ENCODE measurements at regions not wholly inside any gene's neighbourhood (a gene's known extent, or its start where the extent isn't known, plus 50 kb on each side); places are given as distances from the start of the nearest gene placed in this dataset.

DNA sequence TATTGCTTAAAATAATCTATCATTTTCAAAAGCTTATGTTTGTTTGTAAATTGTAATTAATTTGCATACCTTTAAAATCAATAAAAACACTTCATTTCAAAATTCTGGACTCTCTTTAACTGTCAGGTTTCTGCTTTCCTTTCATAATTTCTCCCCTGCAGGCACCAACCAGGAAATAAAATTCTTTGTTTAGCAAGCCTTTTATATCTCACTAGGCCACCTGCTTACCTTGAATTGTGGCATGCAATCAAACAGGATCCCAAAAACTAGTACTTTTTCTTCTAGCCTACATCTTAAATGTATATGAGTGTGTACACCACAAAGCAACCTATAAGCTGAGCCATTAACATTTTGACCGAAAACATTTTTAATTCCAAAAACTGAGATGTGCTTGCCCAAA is 233.1 kb downstream of the NR4A2 start:
- H3K4me3 Mint-ChIP-seq: no peak overlapping the region
- no peak for ATAC-seq (ENCODE audit: low read depth)
- H3K27me3 Mint-ChIP-seq: peaks cover 5% of the 10 kb centered on the region
- H3K4me1 Mint-ChIP-seq: no peaks in the 10 kb centered on the region
- H3K27ac Mint-ChIP-seq: no peak overlapping the region
- DNase-seq (ENCODE audit: low spot score in 2 of 2): no peak
- H3K9me3 Mint-ChIP-seq: no peaks in the 10 kb centered on the region
- no peaks in the 10 kb centered on the region for H3K36me3 Mint-ChIP-seq

DNA sequence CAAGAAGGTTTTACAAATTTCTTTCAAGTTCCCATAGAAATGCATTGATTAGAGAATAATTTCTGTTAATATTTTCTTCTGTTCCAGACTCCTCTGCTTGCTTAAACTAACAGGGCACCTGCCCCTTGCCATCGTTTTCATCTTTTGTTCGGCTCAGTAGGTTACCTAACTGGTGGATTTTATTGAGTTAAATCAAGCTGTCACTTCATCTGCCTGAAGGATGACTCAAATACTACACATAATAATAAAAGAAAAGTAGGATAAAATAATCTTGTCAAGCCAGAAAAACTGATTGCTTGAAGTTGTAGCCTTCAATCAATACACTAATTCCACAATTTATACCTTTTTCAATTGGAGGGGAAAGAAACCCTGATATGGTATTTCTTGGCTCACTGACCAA is 234.0 kb downstream of the NR4A2 start:
- Mint-ChIP-seq H3K9me3 (no peaks in the 10 kb centered on the region), H3K4me1 (no peaks in the 10 kb centered on the region), H3K36me3 (no peaks in the 10 kb centered on the region), H3K27me3 (peaks cover 5% of the 10 kb centered on the region), H3K4me3 (no peak overlapping the region), H3K27ac (no peak overlapping the region)
- ATAC-seq (ENCODE audit: low read depth): no peak
- DNase-seq (ENCODE audit: low spot score in 2 of 2): no peak

- DNase-seq (ENCODE audit: low spot score in 2 of 2): no peak
- Mint-ChIP-seq H3K27me3 (peaks cover 3% of the 10 kb centered on the region), H3K4me1 (no peaks in the 10 kb centered on the region), H3K4me3 (no peak overlapping the region), H3K9me3 (no peaks in the 10 kb centered on the region), H3K36me3 (no peaks in the 10 kb centered on the region), H3K27ac (no peak overlapping the region)
- ATAC-seq (ENCODE audit: low read depth): no peak
These were observed 243.9 kb downstream of the NR4A2 start for GRCh38 chr2:156088587-156088986.

- H3K4me3 Mint-ChIP-seq: no peak overlapping the region
These were observed 244.6 kb downstream of the NR4A2 start for GRCh38 chr2:156087875-156088274.

GRCh38 chr2:156083763-156084493 is 248.6 kb downstream of the NR4A2 start:
- Mint-ChIP-seq H3K9me3 (peaks cover 3% of the 10 kb centered on the region), H3K4me1 (no peaks in the 10 kb centered on the region), H3K27me3 (peaks cover 3% of the 10 kb centered on the region), H3K4me3 (no peak overlapping the region), H3K27ac (no peak overlapping the region), H3K36me3 (no peaks in the 10 kb centered on the region)
- no peak for ATAC-seq (ENCODE audit: low read depth)
- DNase-seq (ENCODE audit: low spot score in 2 of 2): no peak

More at GRCh38 chr2:156087875-156088274, 244.6 kb downstream of the NR4A2 start:
- ATAC-seq (ENCODE audit: low read depth) (no peak), DNase-seq (ENCODE audit: low spot score in 2 of 2) (no peak)
- H3K27me3 Mint-ChIP-seq: peaks cover 3% of the 10 kb centered on the region
- H3K36me3 Mint-ChIP-seq: no peaks in the 10 kb centered on the region
- no peaks in the 10 kb centered on the region for H3K4me1 Mint-ChIP-seq
- H3K9me3 Mint-ChIP-seq: no peaks in the 10 kb centered on the region
- no peak overlapping the region for H3K27ac Mint-ChIP-seq

DNA sequence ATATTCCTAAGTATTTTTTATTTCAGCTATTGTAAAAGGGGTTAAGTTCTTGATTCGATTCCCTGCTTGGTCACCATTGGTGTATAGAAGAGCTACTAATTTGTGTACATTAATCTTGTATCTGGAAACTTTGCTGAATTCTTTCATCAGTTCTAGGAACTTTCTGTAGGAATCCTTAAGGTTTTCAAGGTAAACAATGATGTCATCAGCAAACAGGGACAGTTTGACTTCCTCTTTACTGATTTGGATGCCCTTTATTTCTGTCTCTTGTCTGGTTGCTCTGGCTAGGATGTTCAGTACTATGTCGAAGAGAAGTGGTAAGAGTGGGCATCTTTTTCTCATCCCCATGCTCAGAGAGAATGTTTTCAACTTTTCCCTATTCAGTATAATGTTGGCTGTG is 252.7 kb downstream of the NR4A2 start:
- no peak overlapping the region for H3K27ac Mint-ChIP-seq
- H3K36me3 Mint-ChIP-seq: no peaks in the 10 kb centered on the region
- H3K4me1 Mint-ChIP-seq: no peaks in the 10 kb centered on the region
- ATAC-seq (ENCODE audit: low read depth): no peak
- no peak overlapping the region for H3K4me3 Mint-ChIP-seq
- peaks cover 3% of the 10 kb centered on the region for H3K27me3 Mint-ChIP-seq
- DNase-seq (ENCODE audit: low spot score in 2 of 2): no peak
- peaks cover 3% of the 10 kb centered on the region for H3K9me3 Mint-ChIP-seq

- Mint-ChIP-seq H3K4me1 (no peaks in the 10 kb centered on the region), H3K4me3 (no peak overlapping the region), H3K27me3 (no peaks in the 10 kb centered on the region), H3K9me3 (peaks cover 3% of the 10 kb centered on the region), H3K36me3 (no peaks in the 10 kb centered on the region), H3K27ac (no peak overlapping the region)
- no peak for DNase-seq (ENCODE audit: low spot score in 2 of 2)
- no peak for ATAC-seq (ENCODE audit: low read depth)
These were observed 255.3 kb downstream of the NR4A2 start for GRCh38 chr2:156077041-156077742.

DNA sequence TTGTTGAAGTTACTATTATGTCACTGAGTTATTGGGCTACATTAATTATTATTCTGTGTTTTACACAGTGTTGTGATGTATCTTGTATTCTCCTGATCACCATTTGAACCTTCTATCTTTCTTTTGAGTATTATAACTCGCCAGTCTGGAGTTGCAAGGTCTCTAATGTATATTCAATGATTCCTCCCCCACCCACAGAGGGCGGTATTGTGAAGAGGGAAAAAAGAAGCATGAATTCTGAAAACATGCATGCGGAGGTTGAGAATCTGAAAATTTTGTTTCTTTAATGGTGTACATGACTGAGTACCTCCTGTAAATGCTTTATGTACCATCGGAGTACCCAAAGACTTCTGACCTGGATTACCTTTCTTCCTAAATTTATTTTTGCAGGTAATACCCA is 266.6 kb downstream of the NR4A2 start:
- no peaks in the 10 kb centered on the region for H3K36me3 Mint-ChIP-seq

GRCh38 chr2:156064540-156064939 is 268.0 kb downstream of the NR4A2 start:
- Mint-ChIP-seq H3K27ac (no peak overlapping the region), H3K27me3 (peaks cover 2% of the 10 kb centered on the region), H3K4me1 (no peaks in the 10 kb centered on the region), H3K36me3 (no peaks in the 10 kb centered on the region), H3K4me3 (no peak overlapping the region), H3K9me3 (no peaks in the 10 kb centered on the region)
- ATAC-seq (ENCODE audit: low read depth): no peak
- no peak for DNase-seq (ENCODE audit: low spot score in 2 of 2)

More for the DNA sequence above, 266.6 kb downstream of the NR4A2 start:
- ATAC-seq (ENCODE audit: low read depth) (no peak), DNase-seq (ENCODE audit: low spot score in 2 of 2) (no peak)
- H3K27ac Mint-ChIP-seq: no peak overlapping the region
- H3K4me3 Mint-ChIP-seq: no peak overlapping the region
- H3K9me3 Mint-ChIP-seq: no peaks in the 10 kb centered on the region
- H3K4me1 Mint-ChIP-seq: no peaks in the 10 kb centered on the region
- peaks cover 2% of the 10 kb centered on the region for H3K27me3 Mint-ChIP-seq

DNA sequence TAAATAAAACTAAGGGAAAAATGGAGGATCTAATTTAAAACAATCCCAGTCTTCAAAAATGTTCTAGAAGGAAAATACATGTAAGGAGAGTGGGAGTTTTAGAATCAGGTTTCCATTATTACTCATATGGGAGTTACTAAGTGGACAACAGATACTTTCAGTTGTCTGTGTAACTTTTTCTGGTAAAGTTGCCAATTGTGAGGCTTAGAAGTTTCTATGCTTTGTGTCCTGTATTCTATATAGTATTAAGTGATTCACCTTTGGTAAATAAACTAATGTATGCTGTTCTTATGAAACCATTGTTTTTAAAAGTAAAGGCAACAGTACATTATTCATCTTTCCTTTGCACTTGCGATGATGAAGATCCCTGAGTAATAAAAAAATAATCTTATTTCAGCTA is 274.9 kb downstream of the NR4A2 start:
- no peaks in the 10 kb centered on the region for H3K9me3 Mint-ChIP-seq
- no peak for DNase-seq (ENCODE audit: low spot score in 2 of 2)

DNA sequence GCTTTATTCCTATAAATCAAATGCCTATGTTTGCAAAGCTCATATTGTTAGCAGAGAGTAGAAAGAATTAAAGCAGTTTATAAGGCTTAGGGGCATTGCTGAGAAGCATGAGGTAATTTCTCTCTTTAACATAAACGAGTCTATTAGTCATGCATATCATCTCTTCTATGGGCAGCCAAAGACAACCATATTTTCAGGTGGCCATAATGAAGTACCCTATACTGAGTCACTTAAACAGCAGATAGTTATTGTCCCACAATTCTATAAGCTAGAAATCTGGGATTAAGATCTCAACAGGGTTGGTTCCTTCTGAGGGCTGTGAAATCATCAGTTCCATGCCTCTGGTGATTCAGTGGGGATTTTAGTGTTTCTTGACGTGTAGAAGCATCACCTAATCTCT is 277.5 kb downstream of the NR4A2 start:
- H3K36me3 Mint-ChIP-seq: no peaks in the 10 kb centered on the region
- H3K27ac Mint-ChIP-seq: no peak overlapping the region
- DNase-seq (ENCODE audit: low spot score in 2 of 2): no peak
- H3K9me3 Mint-ChIP-seq: no peaks in the 10 kb centered on the region
- no peak overlapping the region for H3K4me3 Mint-ChIP-seq
- H3K27me3 Mint-ChIP-seq: peaks cover 6% of the 10 kb centered on the region
- no peak for ATAC-seq (ENCODE audit: low read depth)
- no peaks in the 10 kb centered on the region for H3K4me1 Mint-ChIP-seq

More for the DNA sequence above, 274.9 kb downstream of the NR4A2 start:
- H3K4me1 Mint-ChIP-seq: no peaks in the 10 kb centered on the region
- no peak overlapping the region for H3K4me3 Mint-ChIP-seq
- H3K27ac Mint-ChIP-seq: no peak overlapping the region
- H3K27me3 Mint-ChIP-seq: peaks cover 6% of the 10 kb centered on the region
- ATAC-seq (ENCODE audit: low read depth): no peak
- no peaks in the 10 kb centered on the region for H3K36me3 Mint-ChIP-seq

- no peaks in the 10 kb centered on the region for H3K9me3 Mint-ChIP-seq
- H3K27ac Mint-ChIP-seq: no peak overlapping the region
- H3K4me3 Mint-ChIP-seq: no peak overlapping the region
- no peak for ATAC-seq (ENCODE audit: low read depth)
- no peak for DNase-seq (ENCODE audit: low spot score in 2 of 2)
- no peaks in the 10 kb centered on the region for H3K4me1 Mint-ChIP-seq
- no peaks in the 10 kb centered on the region for H3K27me3 Mint-ChIP-seq
- no peaks in the 10 kb centered on the region for H3K36me3 Mint-ChIP-seq
These were observed 285.6 kb downstream of the NR4A2 start for GRCh38 chr2:156046900-156047299.

DNA sequence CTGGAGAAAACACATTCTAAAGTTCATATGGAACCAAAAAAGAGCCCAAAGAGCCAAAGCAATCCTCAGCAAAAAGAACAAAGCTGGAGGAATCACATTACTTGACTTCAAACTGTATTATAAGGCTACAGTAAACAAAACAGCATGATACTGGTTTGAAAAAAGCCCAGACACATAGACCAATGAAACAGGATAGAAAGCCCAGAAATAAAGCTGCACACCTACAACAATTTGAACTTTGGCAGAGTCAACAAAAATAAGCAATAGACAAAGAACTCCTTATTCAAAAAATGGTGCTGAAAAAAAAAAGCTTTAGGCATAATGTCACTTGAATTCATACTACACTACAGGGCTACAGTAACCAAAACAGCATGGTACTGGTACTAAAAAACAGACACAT is 289.6 kb downstream of the NR4A2 start:
- Mint-ChIP-seq H3K36me3 (no peaks in the 10 kb centered on the region), H3K4me3 (no peak overlapping the region), H3K27ac (no peak overlapping the region), H3K4me1 (no peaks in the 10 kb centered on the region), H3K9me3 (no peaks in the 10 kb centered on the region), H3K27me3 (peaks cover 2% of the 10 kb centered on the region)
- no peak for ATAC-seq (ENCODE audit: low read depth)
- no peak for DNase-seq (ENCODE audit: low spot score in 2 of 2)

GRCh38 chr2:156038021-156038420 is 294.5 kb downstream of the NR4A2 start:
- DNase-seq (ENCODE audit: low spot score in 2 of 2): no peak
- no peaks in the 10 kb centered on the region for H3K36me3 Mint-ChIP-seq
- H3K4me3 Mint-ChIP-seq: no peak overlapping the region
- peaks cover 3% of the 10 kb centered on the region for H3K27me3 Mint-ChIP-seq
- no peaks in the 10 kb centered on the region for H3K9me3 Mint-ChIP-seq
- ATAC-seq (ENCODE audit: low read depth): no peak
- H3K4me1 Mint-ChIP-seq: no peaks in the 10 kb centered on the region
- H3K27ac Mint-ChIP-seq: no peak overlapping the region

- Mint-ChIP-seq H3K4me3 (no peak overlapping the region), H3K4me1 (no peaks in the 10 kb centered on the region), H3K9me3 (no peaks in the 10 kb centered on the region), H3K27ac (no peak overlapping the region), H3K36me3 (no peaks in the 10 kb centered on the region), H3K27me3 (peaks cover 3% of the 10 kb centered on the region)
- no peak for DNase-seq (ENCODE audit: low spot score in 2 of 2)
- no peak for ATAC-seq (ENCODE audit: low read depth)
These were observed 295.0 kb downstream of the NR4A2 start for GRCh38 chr2:156037482-156037881.

Data from memory B cell (primary cell).